GM19351 (cell line): ENCODE measurements at regions not wholly inside any gene's neighbourhood (a gene's known extent, or its start where the extent isn't known, plus 50 kb on each side); places are given as distances from the start of the nearest gene placed in this dataset.

Experiments
- ATAC-seq: cut with Tn5 transposase; IDR thresholded peaks from one replicate; pipeline ENCODE4 v1.9.1; 2021; ENCODE audit warnings: mild to moderate bottlenecking, moderate library complexity; ENCODE audit not compliant: unreplicated experiment

DNA sequence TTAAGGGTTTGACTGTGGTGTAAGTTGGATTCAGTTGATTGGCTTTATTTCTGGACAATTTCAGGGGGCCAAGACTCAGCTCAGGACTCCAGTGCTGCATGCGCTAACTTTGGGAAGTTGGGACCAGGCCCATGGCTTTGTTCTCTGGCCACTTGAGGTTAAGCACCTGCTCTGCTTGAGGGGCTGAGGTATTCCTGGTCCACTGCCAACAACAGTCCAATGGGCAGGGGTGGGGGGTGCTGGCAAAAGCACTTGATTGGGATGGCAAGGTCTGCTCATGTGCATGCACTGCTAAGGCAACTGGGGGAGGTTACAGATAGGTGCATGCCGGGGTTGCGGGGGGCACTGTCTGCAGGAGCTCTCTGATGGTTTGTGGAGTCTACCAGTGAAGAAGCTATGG is 52.6 kb upstream of the ASB17 start:
- ATAC-seq, result no peak

GRCh38 chr1:75985827-75986226 is 53.6 kb upstream of the ASB17 start:
- ATAC-seq, result peak; percentile 82

DNA sequence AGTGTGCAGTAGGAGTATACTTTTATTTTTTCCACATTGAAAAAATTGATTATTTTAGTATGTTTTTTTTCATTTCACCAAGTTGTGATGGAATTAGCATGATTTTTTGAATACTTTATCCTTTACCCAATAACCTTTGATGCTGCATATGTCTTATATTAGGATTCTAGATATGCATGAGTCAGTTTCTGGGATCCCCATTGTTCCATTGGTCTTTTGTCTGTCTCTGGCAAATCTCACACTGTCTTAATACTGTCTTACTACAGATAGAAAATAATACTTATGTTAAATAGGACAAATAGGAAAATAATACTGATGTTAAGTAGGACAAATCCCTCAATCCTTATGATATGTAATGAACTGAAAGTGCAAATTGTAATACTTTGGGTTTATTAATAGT is 54.3 kb upstream of the ASB17 start:
- no peak for ATAC-seq

DNA sequence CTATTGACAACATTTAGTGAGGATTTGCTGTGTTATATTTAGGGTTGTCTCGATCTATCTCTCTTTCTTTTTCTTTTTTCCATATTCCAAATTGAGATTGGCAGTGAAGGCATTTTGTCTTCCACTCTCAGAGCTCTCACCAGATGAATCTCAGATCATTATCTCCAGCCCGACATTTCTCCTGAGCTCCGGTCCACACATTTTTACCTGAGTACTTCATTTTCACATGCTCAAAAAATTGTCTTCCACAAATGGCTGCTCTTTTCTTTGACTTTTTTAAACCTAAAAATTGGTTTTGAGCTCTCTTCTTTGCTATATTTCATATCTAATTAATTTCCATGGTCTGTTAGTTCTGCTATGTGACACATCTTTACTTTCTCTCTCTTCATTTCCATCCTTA is 56.9 kb upstream of the ASB17 start:
- no peak for ATAC-seq

- no peak for ATAC-seq
These were observed 58.5 kb upstream of the ASB17 start for GRCh38 chr1:75990686-75991085.

DNA sequence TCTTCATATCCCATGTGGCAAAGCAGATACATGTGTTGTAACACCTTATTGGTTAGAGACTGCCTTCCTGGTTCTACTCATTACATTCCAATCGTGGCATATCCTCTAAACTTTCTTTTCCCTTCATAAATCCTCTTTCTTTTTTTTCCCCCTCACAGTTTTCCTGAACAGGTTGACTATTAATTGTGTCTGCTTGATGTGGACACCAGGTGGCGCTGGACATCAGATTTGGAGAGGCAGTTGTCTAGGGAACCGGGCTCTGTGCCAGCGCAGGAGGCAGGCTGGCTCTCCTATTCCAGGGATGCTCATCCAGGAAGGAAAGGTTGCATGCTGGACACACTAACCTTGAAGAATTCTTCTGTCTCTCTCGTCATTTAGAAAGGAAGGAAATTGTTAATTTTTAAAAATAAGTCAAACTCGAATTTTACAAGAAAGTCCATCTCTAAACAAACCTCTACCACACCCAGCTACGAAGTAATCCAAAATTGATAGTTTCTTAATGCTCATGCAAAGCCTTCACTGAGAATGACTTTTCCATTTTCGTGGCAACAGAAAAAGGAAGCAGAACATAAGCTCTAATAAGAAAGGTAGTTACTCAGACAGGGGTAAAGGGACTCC is 59.4 kb upstream of the ASB17 start:
- ATAC-seq, result peak; percentile 84

DNA sequence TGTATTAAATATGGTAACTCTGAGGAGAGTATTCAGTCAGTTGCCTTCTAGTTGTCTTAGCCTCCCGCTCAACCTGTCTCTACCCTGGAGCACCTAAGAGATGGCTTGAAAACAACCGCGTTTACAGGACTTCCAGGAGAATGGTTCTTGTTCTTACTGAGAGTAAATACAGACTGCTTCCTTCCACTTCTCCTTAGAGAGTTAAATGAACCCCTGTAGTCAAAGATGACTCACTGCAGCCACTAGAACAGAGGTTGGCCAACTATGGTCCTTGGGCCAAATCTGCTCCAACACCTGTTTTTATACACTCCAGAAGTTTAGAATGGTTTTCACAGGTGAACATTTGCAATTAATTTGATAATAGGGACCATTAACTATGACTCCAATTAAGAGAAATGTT is 60.1 kb upstream of the ASB17 start:
- no peak for ATAC-seq

DNA sequence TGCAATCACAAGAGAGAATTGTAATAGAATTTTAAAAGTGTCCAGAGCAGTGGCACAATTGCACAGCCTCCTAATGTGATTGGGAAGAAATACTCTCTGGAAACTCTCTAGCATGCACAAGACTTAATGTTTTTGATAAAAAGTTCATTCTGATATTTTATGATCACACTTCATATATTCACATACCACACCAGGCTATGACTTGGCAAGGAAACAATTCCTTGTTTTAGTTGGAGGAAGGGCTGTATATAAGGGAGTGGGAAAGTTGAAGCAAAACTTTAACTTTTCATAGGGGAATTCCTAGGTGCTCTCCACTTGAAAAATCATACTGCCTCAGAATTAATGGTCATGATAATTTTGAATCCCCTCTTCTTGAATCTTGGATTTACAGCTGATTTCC is 61.5 kb upstream of the ASB17 start:
- no peak for ATAC-seq

GRCh38 chr1:75996196-75996595 is 64.0 kb upstream of the ASB17 start:
- ATAC-seq, result no peak

DNA sequence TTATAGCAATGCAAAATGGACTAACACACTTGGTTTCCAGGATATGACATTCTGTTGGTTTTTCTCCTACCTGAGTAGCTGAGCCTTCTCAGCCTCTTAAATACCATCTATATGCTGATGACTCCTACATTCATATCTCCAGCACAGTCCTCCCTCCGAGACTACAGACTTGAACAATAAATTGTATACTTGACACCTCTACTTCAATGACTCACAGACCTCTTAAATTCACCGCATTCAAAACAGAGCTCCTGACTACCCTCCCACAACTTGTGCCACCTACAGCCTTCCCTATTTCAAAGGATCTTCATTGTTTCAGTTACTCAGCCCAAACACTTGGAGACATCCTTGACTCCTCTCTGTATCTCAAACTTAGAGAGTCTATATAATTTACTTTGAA is 66.8 kb upstream of the ASB17 start:
- no peak for ATAC-seq

DNA sequence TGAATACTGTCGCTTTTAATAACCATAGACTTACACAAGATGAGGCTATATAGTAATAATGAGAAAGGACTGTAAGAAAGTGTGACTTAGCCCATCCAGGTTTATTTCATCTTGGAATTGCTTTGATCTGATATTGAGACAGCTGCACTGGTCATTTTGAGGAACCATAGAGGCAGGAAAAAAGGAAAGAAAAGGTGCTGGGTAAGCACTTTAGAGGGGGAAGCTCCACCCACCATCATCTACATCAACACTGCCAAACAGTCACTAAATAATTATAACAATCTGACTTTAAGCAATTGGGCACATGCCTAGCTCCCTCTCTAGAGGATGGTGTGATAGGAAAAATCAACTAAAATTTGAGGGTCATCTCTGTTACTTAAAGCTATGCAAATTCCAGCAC is 70.6 kb upstream of the ST6GALNAC3 start:
- ATAC-seq, result no peak

DNA sequence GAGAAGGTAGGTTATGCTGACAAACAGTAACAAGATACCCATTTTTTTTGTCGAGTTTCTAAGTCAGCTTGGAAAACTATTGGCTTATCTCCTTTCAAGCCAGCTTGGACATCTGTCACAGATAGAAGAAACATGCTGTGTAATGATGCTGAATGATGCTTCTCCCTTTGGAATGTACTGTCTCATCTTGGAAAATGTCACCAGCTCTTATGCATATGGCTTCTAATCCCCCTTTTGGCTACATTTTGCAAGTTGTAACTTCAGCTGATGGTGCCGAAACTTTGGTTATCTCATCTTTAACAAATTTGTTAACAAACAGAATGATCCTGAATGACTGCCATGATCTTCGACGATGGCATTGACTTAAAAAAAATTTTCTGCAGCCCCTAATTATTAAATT is 68.8 kb upstream of the ST6GALNAC3 start:
- ATAC-seq, result no peak

DNA sequence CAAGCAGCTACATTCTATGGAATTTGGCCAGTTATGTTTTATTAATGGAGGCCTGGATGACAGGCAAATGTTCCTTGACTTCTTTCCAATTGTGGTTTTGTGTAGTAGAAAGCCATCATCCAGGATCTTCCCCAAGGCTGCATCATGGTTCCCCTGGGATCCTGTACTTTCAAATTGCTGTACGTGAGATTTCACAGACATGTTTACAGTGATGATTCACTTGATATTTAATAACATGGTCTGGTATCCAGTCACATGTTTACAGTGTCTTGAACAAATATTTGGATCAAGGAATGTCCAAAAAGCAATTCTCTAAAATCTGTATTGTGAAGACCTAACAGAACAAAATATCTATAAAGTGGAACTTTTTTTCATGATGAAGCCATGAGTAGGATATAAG is 68.3 kb upstream of the ST6GALNAC3 start:
- no peak for ATAC-seq

- ATAC-seq, result no peak
These were observed 63.7 kb upstream of the ST6GALNAC3 start for GRCh38 chr1:76010802-76011201.

DNA sequence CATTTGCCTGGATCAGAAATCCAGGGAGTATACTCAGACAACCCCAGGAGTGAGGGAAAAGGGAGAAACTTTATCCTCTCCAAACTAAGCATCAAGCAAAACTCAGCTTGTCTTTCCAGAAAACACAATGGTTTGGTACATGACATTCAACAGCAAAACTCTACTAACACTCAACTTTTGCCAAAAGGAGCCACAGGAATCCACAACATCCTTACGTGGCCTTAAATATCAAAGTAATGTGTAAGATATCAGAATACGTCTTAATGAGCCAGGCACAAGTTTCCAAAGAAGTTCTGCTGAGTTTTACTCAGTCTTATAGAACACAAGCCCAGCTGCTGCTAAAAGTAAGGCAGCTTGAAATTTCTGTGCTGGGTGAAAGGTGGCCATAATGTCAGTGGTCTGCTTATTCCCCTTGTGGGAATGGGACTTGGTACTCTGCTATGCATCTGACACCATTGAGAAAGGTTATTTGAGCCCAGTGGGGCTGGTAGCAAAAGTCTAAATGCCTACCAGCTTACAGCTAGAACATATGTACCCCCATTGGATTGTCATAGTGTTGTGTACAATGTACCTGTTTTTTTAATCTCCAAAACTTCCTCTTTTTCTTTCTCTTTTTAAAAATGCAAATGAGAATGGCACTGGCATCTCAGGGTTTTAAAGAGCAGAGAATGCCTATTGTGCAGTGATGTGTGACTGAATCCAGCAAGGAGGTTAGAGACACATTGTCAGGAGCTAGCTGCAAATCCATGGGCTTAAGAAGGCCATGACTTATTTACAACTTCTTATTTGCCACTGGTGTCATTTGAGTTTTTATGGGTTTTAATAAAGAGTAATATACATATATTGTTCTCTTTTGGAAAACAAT is 62.0 kb upstream of the ST6GALNAC3 start:
- no peak for ATAC-seq

DNA sequence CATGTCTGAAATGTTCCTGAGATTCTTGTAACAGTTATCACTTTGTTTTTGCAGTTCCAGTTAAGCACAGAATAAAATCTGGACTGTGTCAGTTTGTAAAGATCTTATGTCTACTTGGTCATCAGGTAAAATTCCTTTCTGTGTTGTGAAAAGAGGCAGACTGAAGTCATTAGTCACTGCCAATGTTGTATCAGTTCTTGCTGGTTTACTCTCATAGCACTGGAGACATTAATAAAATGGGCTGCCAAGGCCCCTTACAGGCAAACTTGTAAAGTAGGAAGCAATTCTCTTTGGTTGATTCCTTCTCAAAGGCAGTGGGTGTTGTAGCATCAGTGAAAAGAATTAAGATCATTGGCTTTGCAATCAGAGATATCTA is 61.4 kb upstream of the ST6GALNAC3 start:
- no peak for ATAC-seq

- no peak for ATAC-seq
These were observed 59.0 kb upstream of the ST6GALNAC3 start for GRCh38 chr1:76015478-76016103.

DNA sequence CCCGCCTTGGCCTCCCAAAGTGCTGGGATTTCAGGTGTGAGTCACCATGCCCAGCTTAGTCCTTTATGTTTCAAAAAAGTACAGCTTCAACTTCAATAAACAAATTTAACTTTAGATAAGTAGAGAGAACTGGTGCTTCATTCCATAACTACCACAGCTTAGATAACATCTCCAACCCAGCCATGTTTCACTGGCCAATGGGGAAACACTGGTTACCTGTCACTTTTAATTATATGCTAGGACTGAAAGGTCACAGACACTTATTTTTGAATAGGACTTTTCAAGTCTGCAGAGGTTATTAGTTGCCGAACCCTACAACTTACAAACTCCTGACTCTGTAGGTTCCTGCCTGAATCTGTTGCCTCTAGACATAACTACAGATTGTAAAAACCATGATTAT is 56.5 kb upstream of the ST6GALNAC3 start:
- no peak for ATAC-seq

DNA sequence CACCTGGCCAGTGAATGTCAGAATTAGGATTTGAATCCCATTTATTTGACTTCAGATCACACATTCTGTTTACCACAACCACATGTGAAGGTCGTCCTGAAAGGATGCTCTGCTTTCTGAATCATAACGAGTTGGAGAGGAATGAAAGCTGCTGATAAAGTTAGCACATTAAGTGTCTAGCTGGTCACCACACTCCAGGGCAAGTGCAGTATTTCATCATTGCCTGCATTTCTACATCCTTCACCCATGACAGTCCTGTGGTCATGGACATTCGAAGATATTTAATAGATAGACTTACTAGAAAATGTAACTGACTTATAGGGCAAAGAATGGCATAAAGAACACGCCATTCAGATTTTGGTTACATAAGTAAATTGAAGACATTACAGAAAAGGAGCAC is 52.7 kb upstream of the ST6GALNAC3 start:
- no peak for ATAC-seq

DNA sequence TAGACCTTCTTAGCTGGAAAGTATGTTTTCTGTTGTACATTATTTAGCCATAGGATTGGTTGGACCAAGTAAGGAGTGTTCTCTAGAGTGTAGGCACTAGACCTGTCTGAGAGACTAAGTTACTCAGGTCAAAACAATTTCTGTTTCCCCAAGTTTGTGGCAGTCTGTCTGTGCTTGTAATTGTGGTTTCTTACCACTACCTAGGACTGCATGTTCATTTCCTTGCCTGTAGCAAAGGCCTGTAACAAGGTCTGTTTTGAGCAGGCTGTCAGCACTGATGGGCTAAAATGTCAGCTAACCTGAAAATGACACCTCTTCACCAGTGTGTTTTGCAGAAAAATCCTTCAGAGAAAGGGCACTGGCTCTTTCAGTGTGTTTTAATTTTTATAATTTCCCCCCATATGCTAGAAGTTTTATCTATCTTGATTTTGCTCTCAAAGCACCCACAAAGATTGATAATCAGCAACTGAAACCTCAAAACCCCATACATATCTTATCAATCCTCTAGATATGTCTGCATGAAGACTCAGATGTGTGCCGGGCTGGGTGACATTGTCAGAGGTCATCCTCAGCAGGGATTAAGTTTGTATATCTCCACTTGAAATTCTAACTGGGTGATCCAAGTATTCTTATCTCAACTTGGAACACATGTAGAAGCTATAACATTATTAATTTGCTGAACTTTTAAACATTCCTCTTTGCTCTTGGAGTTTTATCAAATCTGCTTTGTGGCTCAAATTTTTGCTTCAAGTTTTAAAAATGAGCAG is 50.7 kb upstream of the ST6GALNAC3 start:
- no peak for ATAC-seq
